ENCODE measurements at regions not wholly inside any gene's neighbourhood (a gene's known extent, or its start where the extent isn't known, plus 50 kb on each side); places are given as distances from the start of the nearest gene placed in this dataset.

GRCh38 chr18:27825689-27826088, 351.2 kb downstream of the CDH2 start:
- ATAC-seq: no peak

GRCh38 chr18:27824841-27825681, 351.9 kb downstream of the CDH2 start:
- no peak for ATAC-seq

- no peak for ATAC-seq
These were observed 352.7 kb downstream of the CDH2 start for GRCh38 chr18:27824275-27824674.

DNA sequence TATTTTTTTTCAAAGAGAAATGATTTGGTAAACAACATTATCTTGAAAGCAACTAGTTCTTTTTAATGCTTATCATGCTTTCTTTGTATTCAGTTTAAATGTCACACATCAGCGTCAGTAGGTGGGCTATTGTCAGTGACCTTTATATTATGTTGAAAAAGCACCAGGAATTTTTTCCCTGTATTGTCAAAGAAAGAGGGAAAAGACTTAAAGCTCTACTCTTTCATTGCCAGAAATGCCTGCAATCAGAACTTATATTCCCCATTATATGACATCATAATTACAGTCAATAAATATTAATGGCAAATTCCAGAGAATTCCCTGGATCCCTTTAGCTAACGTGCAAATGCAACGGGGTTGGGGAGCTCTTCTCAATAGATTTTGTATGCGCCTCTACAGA, 353.9 kb downstream of the CDH2 start:
- ATAC-seq: no peak

GRCh38 chr18:27808683-27809082, 368.2 kb downstream of the CDH2 start:
- no peak for ATAC-seq

- ATAC-seq: no peak
These were observed 373.0 kb downstream of the CDH2 start for GRCh38 chr18:27803957-27804356.

DNA sequence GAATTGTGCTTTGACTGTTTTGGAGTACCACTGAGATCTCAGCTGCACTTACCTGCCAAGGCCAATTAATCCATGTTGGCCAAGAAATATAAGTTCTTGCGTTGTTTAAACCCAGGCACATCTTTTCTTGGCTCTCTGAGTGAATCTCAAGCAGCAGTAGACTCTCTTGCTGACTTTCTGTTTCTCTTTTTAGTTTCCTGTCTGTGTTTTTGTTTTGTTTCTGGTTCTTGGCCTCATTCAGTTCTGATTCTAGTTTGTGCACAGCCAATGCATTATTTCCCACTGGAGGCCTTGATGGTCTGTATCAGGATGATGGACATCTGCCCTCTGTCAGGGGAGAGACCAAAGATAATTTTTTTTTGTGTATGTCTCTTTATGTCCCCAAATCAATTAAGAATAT, 379.4 kb downstream of the CDH2 start:
- no peak for ATAC-seq

DNA sequence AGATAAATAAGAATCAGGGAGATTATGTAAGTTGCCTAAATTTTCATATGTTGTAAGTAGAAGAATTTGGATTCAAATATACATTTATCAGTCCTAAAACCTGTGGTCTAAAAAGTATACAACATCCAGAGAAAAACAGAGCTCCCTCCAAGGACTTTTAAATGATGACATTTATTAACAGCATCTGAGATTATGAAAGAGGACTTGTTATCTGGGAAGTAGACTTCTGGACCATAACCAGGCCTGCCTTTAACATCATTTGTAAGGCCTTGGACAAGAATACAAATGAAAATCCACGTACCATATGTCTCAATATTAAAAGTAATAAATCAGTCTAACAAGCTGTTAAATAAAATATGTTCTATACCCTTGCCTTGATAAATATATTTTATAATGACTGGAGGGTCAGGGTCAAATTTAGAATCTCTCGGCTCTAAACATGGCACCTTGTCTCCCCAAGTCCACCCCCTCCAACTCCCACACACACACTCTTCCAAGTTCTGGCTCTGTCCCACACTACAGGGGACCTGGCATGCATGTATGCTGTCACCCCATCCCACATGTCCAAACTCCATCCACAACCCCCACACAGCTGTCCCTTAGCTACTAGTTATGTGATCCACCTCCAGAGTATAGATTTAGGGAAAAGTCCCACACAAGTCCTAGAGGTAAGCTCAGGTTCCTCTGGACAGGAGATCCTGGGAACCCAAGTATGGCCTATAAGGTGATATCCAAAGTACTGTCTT, 382.6 kb downstream of the CDH2 start:
- ATAC-seq: no peak

DNA sequence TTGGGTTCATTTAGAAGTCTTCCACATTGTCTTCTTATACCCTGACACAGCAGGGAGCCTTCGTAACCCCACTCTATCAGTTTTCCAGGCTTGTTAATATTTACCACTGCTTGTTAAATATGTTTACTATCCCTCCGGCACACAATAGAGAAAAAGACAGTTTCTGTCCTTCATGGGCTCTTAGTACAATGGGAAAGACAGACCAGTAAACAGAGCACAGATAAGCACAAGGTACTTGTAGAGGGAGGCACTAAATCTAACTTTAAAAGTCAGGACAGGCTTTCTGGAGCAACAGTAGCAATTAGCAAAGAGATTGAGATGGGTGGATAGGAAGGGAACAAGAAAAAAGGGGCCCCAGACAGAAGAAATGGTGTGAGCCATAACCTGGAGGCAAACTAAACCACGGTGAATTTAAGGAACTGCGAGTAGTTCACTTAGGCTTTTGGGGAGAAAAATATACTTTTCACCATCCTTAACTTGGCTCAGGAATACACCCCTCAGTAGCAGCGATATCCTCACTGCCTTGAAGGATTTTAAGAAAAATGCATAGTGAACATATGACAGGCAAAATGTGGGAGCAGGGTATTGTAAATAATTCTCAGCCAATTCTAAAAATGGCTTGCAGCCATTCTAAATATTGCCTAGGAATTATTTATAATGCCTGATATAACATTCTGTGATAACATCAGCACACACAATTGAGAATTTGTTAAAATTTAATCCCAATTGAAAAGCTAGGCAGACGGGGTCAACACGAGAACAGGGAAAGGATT, 383.7 kb downstream of the CDH2 start:
- no peak for ATAC-seq

DNA sequence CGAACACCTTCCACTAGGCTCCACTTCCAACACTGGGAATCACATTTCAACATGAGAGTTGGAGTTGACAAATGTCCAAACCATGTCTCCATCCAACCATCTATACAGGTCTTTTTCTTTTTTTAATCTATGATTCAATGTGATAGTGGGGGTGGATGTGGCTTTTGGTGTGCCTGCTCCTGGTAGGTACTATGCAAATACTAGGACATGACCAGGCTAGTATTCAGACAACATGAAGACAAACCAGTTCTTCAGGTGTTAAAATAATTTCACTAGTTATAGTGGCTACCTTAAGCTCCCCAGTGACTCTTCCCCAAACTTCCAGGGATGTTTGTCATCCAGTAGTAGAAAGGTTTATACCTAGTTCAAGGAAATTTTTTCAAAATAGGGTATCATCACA, 387.5 kb downstream of the CDH2 start:
- ATAC-seq: peak; percentile 98

DNA sequence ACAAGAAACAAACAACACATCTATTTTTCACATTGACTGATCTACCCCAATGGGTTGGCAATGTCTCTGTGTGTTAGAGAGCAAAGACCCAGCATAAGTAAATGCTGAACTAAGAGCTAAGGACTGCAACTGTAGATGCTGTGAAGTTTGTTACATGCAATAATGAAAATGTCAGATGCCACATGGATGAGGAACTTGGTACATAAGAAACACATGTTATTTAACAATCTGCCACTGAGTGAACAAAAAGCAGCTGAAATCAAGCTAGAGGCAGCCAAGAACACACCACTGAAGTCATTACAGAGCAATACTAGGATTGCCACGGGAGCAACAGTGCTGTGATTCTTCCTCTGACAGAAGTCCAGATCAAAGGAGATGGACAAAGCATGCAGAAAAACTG, 389.4 kb downstream of the CDH2 start:
- no peak for ATAC-seq

- no peak for ATAC-seq
These were observed 391.0 kb downstream of the CDH2 start for GRCh38 chr18:27785815-27786471.

- ATAC-seq: no peak
These were observed 396.7 kb downstream of the CDH2 start for GRCh38 chr18:27780061-27780745.

DNA sequence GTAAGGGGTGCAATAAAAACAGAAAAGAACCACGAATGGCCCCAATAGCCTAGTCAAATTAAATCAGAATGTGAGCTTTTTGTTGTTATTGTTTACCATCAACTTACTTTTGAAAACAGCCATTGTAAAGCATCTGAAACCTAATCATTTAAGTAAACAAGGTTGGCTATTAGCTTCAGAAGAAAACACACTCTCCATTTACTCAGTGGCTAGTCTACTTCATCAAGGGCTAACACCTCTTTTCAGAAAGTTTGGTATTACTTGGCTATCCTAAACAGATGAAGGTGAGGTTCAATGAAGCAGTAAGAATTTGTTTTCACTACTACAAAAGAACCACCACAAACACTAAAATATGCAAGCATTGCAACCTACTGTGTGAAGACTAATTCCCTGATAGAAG, 398.0 kb downstream of the CDH2 start:
- no peak for ATAC-seq

DNA sequence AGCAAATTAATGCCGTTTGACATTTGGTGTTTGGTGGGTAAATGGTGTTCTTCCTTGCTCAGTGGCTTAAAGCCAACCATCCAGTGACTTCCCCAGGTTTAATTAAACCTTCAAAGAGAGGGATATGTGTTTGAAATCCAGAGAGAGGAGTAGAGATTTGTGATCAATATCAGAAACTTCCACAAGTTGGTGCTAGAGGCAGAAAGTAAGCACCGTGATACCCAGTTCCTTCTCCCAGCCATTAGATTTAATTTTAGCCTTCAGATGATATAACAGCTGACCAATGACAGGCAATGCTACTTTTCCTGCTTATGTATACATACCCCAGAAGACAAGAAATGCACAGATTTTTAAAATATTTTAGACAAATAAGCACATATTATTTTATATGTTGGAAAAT, 398.5 kb downstream of the CDH2 start:
- no peak for ATAC-seq

GRCh38 chr18:27772081-27772480, 404.8 kb downstream of the CDH2 start:
- no peak for ATAC-seq

DNA sequence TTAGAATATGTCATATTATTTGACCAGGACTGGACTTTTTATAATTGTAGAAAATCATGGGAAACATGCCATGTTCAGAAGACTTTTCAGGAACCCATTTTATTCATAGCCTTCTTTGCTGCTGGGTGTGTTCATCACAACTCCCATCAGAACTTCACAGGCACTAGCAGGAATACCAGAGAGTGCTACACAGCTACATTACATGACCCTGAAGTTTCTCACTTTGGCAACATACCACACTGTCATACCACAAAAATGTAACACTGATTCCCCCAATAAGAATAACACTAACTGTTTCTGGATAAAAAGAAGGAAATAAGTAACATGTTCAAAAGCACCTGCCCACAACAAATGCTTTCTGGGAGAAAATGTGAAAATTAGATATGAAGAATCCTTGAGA, 405.4 kb downstream of the CDH2 start:
- ATAC-seq: no peak

- ATAC-seq: no peak
These were observed 407.8 kb downstream of the CDH2 start for GRCh38 chr18:27769152-27769551.

DNA sequence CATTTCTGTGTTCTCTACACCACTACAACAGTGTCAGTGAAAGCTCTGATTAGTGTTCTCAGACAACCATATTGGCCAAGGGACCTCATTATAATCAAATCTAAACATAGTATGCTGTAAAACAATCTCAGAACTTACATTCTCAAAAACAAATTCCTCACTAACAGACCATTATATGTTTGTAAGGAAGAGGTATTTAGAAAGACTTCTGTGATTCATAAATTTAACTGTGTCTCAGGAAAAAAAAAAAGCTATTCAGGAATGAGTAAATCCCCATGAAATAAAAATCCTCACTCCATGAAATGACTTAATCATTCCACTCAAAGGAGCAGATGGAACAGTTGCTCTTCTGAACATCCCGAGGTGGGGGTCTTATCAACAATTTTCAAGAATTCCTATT, 413.0 kb downstream of the CDH2 start:
- ATAC-seq: no peak

DNA sequence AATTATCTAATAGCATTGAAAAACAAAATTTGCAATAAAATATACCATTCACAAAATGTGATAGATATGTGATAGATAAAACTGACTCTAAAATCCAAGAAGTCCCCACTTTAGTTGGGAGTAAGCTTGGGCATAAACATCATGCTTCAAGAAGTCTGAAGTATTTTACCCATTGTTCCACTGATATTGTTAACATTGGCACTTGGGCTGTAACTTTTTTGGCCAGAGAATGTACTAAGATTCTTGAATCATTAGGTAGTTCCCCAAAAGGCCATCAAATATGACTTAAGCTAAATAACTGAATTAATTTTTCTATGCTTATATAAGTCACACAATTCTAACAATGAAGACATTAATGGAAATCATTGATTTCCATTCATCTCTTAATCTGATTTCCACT, 413.6 kb downstream of the CDH2 start:
- no peak for ATAC-seq

DNA sequence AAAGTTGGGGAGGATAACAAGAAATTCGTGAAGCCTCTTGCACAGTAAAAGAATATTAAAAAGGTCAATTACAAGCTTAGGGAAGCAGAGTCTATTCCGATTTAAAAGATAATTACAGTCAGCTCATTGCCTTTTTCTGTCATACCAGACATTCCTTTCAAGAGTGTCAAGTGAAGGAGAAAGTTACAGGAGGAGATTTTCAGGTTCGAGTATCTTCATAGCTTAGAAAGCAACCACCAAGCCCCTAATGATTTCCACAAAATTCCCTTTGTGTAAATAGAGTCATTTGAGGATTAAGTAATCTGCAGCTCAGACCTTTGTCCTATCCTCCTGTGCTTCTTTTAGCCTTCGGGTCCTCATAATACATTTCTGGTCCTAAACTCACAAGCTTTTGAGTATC, 414.9 kb downstream of the CDH2 start:
- ATAC-seq: no peak

GRCh38 chr18:27752944-27753343, 424.0 kb downstream of the CDH2 start:
- no peak for ATAC-seq
